ENCODE measurements at regions not wholly inside any gene's neighbourhood (a gene's known extent, or its start where the extent isn't known, plus 50 kb on each side); places are given as distances from the start of the nearest gene placed in this dataset.

GRCh38 chr13:86608701-86609100, 809.5 kb upstream of the SLITRK6 start:
- no peak for TF ChIP-seq RAD21 (IDR thresholded peaks at IDR 0.05; ENCODE audit: low read depth)
- no peak for TF ChIP-seq NFIC (IDR thresholded peaks at IDR 0.05)

Data from Ishikawa (cell line).